Fibroblast of pulmonary artery (primary cell): ENCODE measurements at regions not wholly inside any gene's neighbourhood (a gene's known extent, or its start where the extent isn't known, plus 50 kb on each side); places are given as distances from the start of the nearest gene placed in this dataset.

Experiments used
- DNase-seq: peaks from one replicate; pipeline ENCODE4 v3.0.0-alpha.2; 2010; ENCODE audit warnings: low read depth
- H3K4me3 ChIP-seq: replicated peaks from 2 replicates; pipeline ENCODE4 v1.5.1; 2011; ENCODE audit warnings: low read depth, mild to moderate bottlenecking, control low read depth, low read length, moderate library complexity
- CTCF ChIP-seq: IDR thresholded peaks from 2 replicates; pipeline ENCODE4 v1.5.1; 2011; ENCODE audit warnings: mild to moderate bottlenecking, control low read depth, low read length, inconsistent platforms; ENCODE audit errors: missing control alignments

- no peak overlapping the region for H3K4me3 ChIP-seq
- no peak for DNase-seq
- no peak for TF ChIP-seq CTCF
These were observed 937.1 kb downstream of the TSN start for GRCh38 chr2:122692400-122693083.

- H3K4me3 ChIP-seq = no peak overlapping the region
- no peak for TF ChIP-seq CTCF
- DNase-seq = no peak
These were observed 942.0 kb downstream of the TSN start for GRCh38 chr2:122697415-122697814.

GRCh38 chr2:122703676-122704075 is 948.2 kb downstream of the TSN start:
- no peak overlapping the region for H3K4me3 ChIP-seq
- no peak for DNase-seq
- TF ChIP-seq CTCF = no peak

- DNase-seq = no peak
- TF ChIP-seq CTCF = no peak
- no peak overlapping the region for H3K4me3 ChIP-seq
These were observed 948.7 kb downstream of the TSN start for GRCh38 chr2:122704109-122704563.

- H3K4me3 ChIP-seq = no peak overlapping the region
- TF ChIP-seq CTCF = no peak
- DNase-seq = no peak
These were observed 950.3 kb downstream of the TSN start for GRCh38 chr2:122705746-122706145.

GRCh38 chr2:122706757-122707223 is 951.3 kb downstream of the TSN start:
- no peak overlapping the region for H3K4me3 ChIP-seq
- no peak for TF ChIP-seq CTCF
- no peak for DNase-seq

GRCh38 chr2:122707224-122707824 is 951.9 kb downstream of the TSN start:
- DNase-seq = no peak
- no peak for TF ChIP-seq CTCF
- no peak overlapping the region for H3K4me3 ChIP-seq
